ENCODE measurements at regions not wholly inside any gene's neighbourhood (a gene's known extent, or its start where the extent isn't known, plus 50 kb on each side); places are given as distances from the start of the nearest gene placed in this dataset.

DNA sequence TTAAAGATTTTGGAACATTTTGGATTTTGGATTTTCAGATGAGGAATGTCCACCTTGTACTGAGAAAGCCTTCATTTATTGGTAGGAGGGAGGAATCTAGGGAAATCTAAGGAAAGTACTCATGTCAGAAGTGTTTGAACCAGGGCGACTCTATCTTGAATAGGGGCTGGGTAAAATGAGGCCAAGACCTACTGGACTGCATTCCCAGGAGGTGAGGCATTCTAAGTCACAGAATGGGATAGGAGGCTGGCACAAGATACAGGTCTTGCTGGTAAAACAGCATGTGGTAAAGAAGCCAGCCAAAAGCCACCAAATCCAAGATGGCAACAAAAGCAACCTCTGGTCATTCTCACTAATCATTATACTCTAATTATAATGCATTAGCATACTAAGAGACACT is 118.9 kb downstream of the MXRA5 start:
- no peak overlapping the region for H3K4me2 ChIP-seq (ENCODE audit: insufficient read depth, insufficient read length, low read length)
- H2AK5ac ChIP-seq (ENCODE audit: insufficient read length, low read length) = no peak overlapping the region
- Mint-ChIP-seq H3K27me3 (ENCODE audit: low read depth) (peaks cover 4% of the 10 kb centered on the region), H3K9me3 (no peaks in the 10 kb centered on the region; a peak in 1 of 5 replicates), H3K4me3 (no peak overlapping the region), H3K4me1 (no peaks in the 10 kb centered on the region; a peak in 1 of 4 replicates), H3K27ac (no peak overlapping the region), H3K36me3 (ENCODE audit: insufficient read depth in 1 of 3, low read depth in 3 of 3) (no peaks in the 10 kb centered on the region)
- no peak overlapping the region for H3K27ac ChIP-seq (ENCODE audit: insufficient read length, low read depth, low read length)
- H2BK5ac ChIP-seq (ENCODE audit: insufficient read length, low read length) = no peak overlapping the region
- H3K9me3 ChIP-seq (ENCODE audit: control insufficient read depth, low read depth, low read length) = no peaks in the 10 kb centered on the region
- H2BK12ac ChIP-seq (ENCODE audit: insufficient read length, low read depth, low read length) = no peak overlapping the region
- no peak overlapping the region for H3K18ac ChIP-seq (ENCODE audit: insufficient read length, low read depth, low read length)
- no peak overlapping the region for H3K14ac ChIP-seq (ENCODE audit: insufficient read depth, low read length)
- no peak for DNase-seq
- WGBS (ENCODE audit: extremely low coverage, insufficient read length, low lambda C conversion rate) = no CpG with 5 or more reads among the region's 1 CpG
- H3K79me2 ChIP-seq (ENCODE audit: insufficient read depth, low read length) = no peaks in the 10 kb centered on the region
- H3K79me1 ChIP-seq (ENCODE audit: insufficient read depth, low read depth, low read length, poor library complexity, severe bottlenecking) = no peaks in the 10 kb centered on the region
- H3K4me1 ChIP-seq (ENCODE audit: insufficient read depth, low read length) = no peaks in the 10 kb centered on the region
- no peak overlapping the region for H3T11ph ChIP-seq (ENCODE audit: low read length)
- TF ChIP-seq, protein P1, sequence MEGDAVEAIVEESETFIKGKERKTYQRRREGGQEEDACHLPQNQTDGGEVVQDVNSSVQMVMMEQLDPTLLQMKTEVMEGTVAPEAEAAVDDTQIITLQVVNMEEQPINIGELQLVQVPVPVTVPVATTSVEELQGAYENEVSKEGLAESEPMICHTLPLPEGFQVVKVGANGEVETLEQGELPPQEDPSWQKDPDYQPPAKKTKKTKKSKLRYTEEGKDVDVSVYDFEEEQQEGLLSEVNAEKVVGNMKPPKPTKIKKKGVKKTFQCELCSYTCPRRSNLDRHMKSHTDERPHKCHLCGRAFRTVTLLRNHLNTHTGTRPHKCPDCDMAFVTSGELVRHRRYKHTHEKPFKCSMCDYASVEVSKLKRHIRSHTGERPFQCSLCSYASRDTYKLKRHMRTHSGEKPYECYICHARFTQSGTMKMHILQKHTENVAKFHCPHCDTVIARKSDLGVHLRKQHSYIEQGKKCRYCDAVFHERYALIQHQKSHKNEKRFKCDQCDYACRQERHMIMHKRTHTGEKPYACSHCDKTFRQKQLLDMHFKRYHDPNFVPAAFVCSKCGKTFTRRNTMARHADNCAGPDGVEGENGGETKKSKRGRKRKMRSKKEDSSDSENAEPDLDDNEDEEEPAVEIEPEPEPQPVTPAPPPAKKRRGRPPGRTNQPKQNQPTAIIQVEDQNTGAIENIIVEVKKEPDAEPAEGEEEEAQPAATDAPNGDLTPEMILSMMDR (conservative IDR thresholded peaks at IDR 0.05) = no peak
- no peak overlapping the region for H4K5ac ChIP-seq (ENCODE audit: insufficient read length, low read depth, low read length)
- no peaks in the 10 kb centered on the region for H4K20me1 ChIP-seq (ENCODE audit: control insufficient read depth, insufficient read depth, insufficient read length)
- no peak overlapping the region for H2BK20ac ChIP-seq (ENCODE audit: low read depth, low read length, poor library complexity, severe bottlenecking)
- H3K23me2 ChIP-seq (ENCODE audit: insufficient read length, low read depth, low read length, poor library complexity, severe bottlenecking) = no peaks in the 10 kb centered on the region
- no peak overlapping the region for H4K8ac ChIP-seq (replicated peaks; ENCODE audit: insufficient read length, low read depth, low read length)
- no peak overlapping the region for H3K4ac ChIP-seq (ENCODE audit: low read depth, low read length)
- H3K23ac ChIP-seq (ENCODE audit: insufficient read length, low read depth, low read length) = no peak overlapping the region
- H3K9ac ChIP-seq (ENCODE audit: extremely low read depth, insufficient read length, low read length) = no peak overlapping the region
- H2BK15ac ChIP-seq (ENCODE audit: low read depth, low read length) = no peak overlapping the region
- H4K91ac ChIP-seq (ENCODE audit: insufficient read length, low read depth, low read length) = no peak overlapping the region
- H3K27me3 ChIP-seq (ENCODE audit: insufficient read depth, low read length) = no peaks in the 10 kb centered on the region
- H3K56ac ChIP-seq (ENCODE audit: insufficient read length, low read depth, low read length) = no peak overlapping the region
- H2BK120ac ChIP-seq (ENCODE audit: low read depth, low read length, poor library complexity, severe bottlenecking) = no peak overlapping the region
- H2AFZ ChIP-seq (ENCODE audit: low read length) = no peak overlapping the region
